ENCODE measurements at regions not wholly inside any gene's neighbourhood (a gene's known extent, or its start where the extent isn't known, plus 50 kb on each side); places are given as distances from the start of the nearest gene placed in this dataset.

- no peak overlapping the region for H3K4me3 ChIP-seq
- H3K36me3 ChIP-seq = no peaks in the 10 kb centered on the region
- no peaks in the 10 kb centered on the region for H3K27me3 ChIP-seq
- DNase-seq = no peak
- no peaks in the 10 kb centered on the region for H3K9me3 ChIP-seq
Measured at GRCh38 chr1:63122079-63122478, 200.3 kb upstream of the FOXD3 start.

GRCh38 chr1:63124666-63125191 is 197.6 kb upstream of the FOXD3 start:
- DNase-seq = no peak
- Histone ChIP-seq H3K36me3 (no peaks in the 10 kb centered on the region), H3K4me3 (no peak overlapping the region), H3K27me3 (no peaks in the 10 kb centered on the region), H3K9me3 (no peaks in the 10 kb centered on the region)

GRCh38 chr1:63126104-63126503 is 196.3 kb upstream of the FOXD3 start:
- Histone ChIP-seq H3K36me3 (no peaks in the 10 kb centered on the region), H3K4me3 (no peak overlapping the region), H3K9me3 (no peaks in the 10 kb centered on the region), H3K27me3 (no peaks in the 10 kb centered on the region)
- DNase-seq = no peak

GRCh38 chr1:63127376-63127775 is 195.0 kb upstream of the FOXD3 start:
- Histone ChIP-seq H3K36me3 (no peaks in the 10 kb centered on the region), H3K9me3 (no peaks in the 10 kb centered on the region), H3K27me3 (no peaks in the 10 kb centered on the region), H3K4me3 (no peak overlapping the region)
- no peak for DNase-seq

GRCh38 chr1:63128556-63128955 is 193.8 kb upstream of the FOXD3 start:
- no peaks in the 10 kb centered on the region for H3K36me3 ChIP-seq
- no peak overlapping the region for H3K4me3 ChIP-seq
- no peaks in the 10 kb centered on the region for H3K27me3 ChIP-seq
- no peak for DNase-seq
- no peaks in the 10 kb centered on the region for H3K9me3 ChIP-seq

- no peaks in the 10 kb centered on the region for H3K9me3 ChIP-seq
- H3K4me3 ChIP-seq = no peak overlapping the region
- DNase-seq = no peak
- no peaks in the 10 kb centered on the region for H3K36me3 ChIP-seq
- no peaks in the 10 kb centered on the region for H3K27me3 ChIP-seq
Measured at GRCh38 chr1:63129184-63129583, 193.2 kb upstream of the FOXD3 start.

- no peak overlapping the region for H3K4me3 ChIP-seq
- H3K36me3 ChIP-seq = no peaks in the 10 kb centered on the region
- no peak for DNase-seq
- no peaks in the 10 kb centered on the region for H3K27me3 ChIP-seq
- H3K9me3 ChIP-seq = no peaks in the 10 kb centered on the region
Measured at GRCh38 chr1:63129855-63130254, 192.5 kb upstream of the FOXD3 start.

- H3K27me3 ChIP-seq = no peaks in the 10 kb centered on the region
- DNase-seq = no peak
- no peak overlapping the region for H3K4me3 ChIP-seq
- H3K9me3 ChIP-seq = no peaks in the 10 kb centered on the region
- H3K36me3 ChIP-seq = no peaks in the 10 kb centered on the region
Measured at GRCh38 chr1:63134501-63135173, 187.7 kb upstream of the FOXD3 start.

GRCh38 chr1:63135174-63135512 is 187.2 kb upstream of the FOXD3 start:
- H3K4me3 ChIP-seq = no peak overlapping the region
- DNase-seq = no peak
- H3K36me3 ChIP-seq = no peaks in the 10 kb centered on the region
- no peaks in the 10 kb centered on the region for H3K27me3 ChIP-seq
- no peaks in the 10 kb centered on the region for H3K9me3 ChIP-seq

GRCh38 chr1:63135801-63136200 is 186.6 kb upstream of the FOXD3 start:
- H3K9me3 ChIP-seq = no peaks in the 10 kb centered on the region
- no peak for DNase-seq
- H3K4me3 ChIP-seq = no peak overlapping the region
- no peaks in the 10 kb centered on the region for H3K36me3 ChIP-seq
- no peaks in the 10 kb centered on the region for H3K27me3 ChIP-seq

- Histone ChIP-seq H3K27me3 (no peaks in the 10 kb centered on the region), H3K9me3 (no peaks in the 10 kb centered on the region), H3K4me3 (no peak overlapping the region), H3K36me3 (no peaks in the 10 kb centered on the region)
- DNase-seq = no peak
Measured at GRCh38 chr1:63142001-63142400, 180.4 kb upstream of the FOXD3 start.

GRCh38 chr1:63143482-63143881 is 178.9 kb upstream of the FOXD3 start:
- Histone ChIP-seq H3K4me3 (no peak overlapping the region), H3K27me3 (no peaks in the 10 kb centered on the region), H3K9me3 (no peaks in the 10 kb centered on the region), H3K36me3 (no peaks in the 10 kb centered on the region)
- no peak for DNase-seq

GRCh38 chr1:63147783-63148182 is 174.6 kb upstream of the FOXD3 start:
- Histone ChIP-seq H3K36me3 (no peaks in the 10 kb centered on the region), H3K9me3 (no peaks in the 10 kb centered on the region), H3K27me3 (0 out of 2 replicates have a peak, but pooled peaks cover 5% of the 10 kb centered on the region), H3K4me3 (no peak overlapping the region)
- DNase-seq = no peak

- no peaks in the 10 kb centered on the region for H3K9me3 ChIP-seq
- no peaks in the 10 kb centered on the region for H3K36me3 ChIP-seq
- 0 out of 2 replicates have a peak, but pooled peaks cover 6% of the 10 kb centered on the region for H3K27me3 ChIP-seq
- no peak overlapping the region for H3K4me3 ChIP-seq
- DNase-seq = peak; percentile 11
Measured at GRCh38 chr1:63148825-63149645, 173.3 kb upstream of the FOXD3 start.

GRCh38 chr1:63152572-63152971 is 169.8 kb upstream of the FOXD3 start:
- Histone ChIP-seq H3K27me3 (0 out of 2 replicates have a peak, but pooled peaks cover 6% of the 10 kb centered on the region), H3K36me3 (no peaks in the 10 kb centered on the region), H3K9me3 (no peaks in the 10 kb centered on the region), H3K4me3 (no peak overlapping the region)
- DNase-seq = no peak

- DNase-seq = no peak
- Histone ChIP-seq H3K9me3 (no peaks in the 10 kb centered on the region), H3K36me3 (no peaks in the 10 kb centered on the region), H3K27me3 (0 out of 2 replicates have a peak, but pooled peaks cover 6% of the 10 kb centered on the region), H3K4me3 (no peak overlapping the region)
Measured at GRCh38 chr1:63155437-63155836, 166.9 kb upstream of the FOXD3 start.

GRCh38 chr1:63157085-63157484 is 165.3 kb upstream of the FOXD3 start:
- Histone ChIP-seq H3K9me3 (no peaks in the 10 kb centered on the region), H3K36me3 (no peaks in the 10 kb centered on the region), H3K27me3 (0 out of 2 replicates have a peak, but pooled peaks cover 4% of the 10 kb centered on the region), H3K4me3 (no peak overlapping the region)
- DNase-seq = no peak

- Histone ChIP-seq H3K4me3 (no peak overlapping the region), H3K27me3 (peaks cover 5% of the 10 kb centered on the region), H3K9me3 (no peaks in the 10 kb centered on the region), H3K36me3 (no peaks in the 10 kb centered on the region)
- DNase-seq = no peak
Measured at GRCh38 chr1:63169057-63169456, 153.3 kb upstream of the FOXD3 start.
